ELR (cell line): ENCODE measurements at regions not wholly inside any gene's neighbourhood (a gene's known extent, or its start where the extent isn't known, plus 50 kb on each side); places are given as distances from the start of the nearest gene placed in this dataset.
"Not testable (repeated sequence)": the region's sequence is repeated elsewhere in the genome, so short reads cannot be mapped to it uniquely, and the experiment has no call there.

Experiments
- DNase-seq: peaks from one replicate; pipeline ENCODE4 v3.0.0-alpha.2; 2015; ENCODE audit warnings: low read depth

GRCh38 chr2:223467196-223467595 lies 135.0 kb downstream of the SCG2 start:
- DNase-seq: peak; percentile 29

GRCh38 chr2:223469270-223470046 lies 132.7 kb downstream of the SCG2 start:
- DNase-seq: peak; percentile 91

GRCh38 chr2:223470602-223471001 lies 131.6 kb downstream of the SCG2 start:
- DNase-seq: no peak

GRCh38 chr2:223472771-223473170 lies 129.4 kb downstream of the SCG2 start:
- no peak for DNase-seq

- no peak for DNase-seq
Observed at GRCh38 chr2:223474893-223475292, 127.3 kb downstream of the SCG2 start.

- no peak for DNase-seq
Observed at GRCh38 chr2:223475901-223476300, 126.3 kb downstream of the SCG2 start.

- DNase-seq: peak; percentile 27
Observed at GRCh38 chr2:223477318-223477717, 124.8 kb downstream of the SCG2 start.

- no peak for DNase-seq
Observed at GRCh38 chr2:223481486-223481885, 120.7 kb downstream of the SCG2 start.

- no peak for DNase-seq
Observed at GRCh38 chr2:223486751-223487150, 115.4 kb downstream of the SCG2 start.

GRCh38 chr2:223487214-223487846 lies 114.8 kb downstream of the SCG2 start:
- DNase-seq: no peak

GRCh38 chr2:223488814-223489213 lies 113.3 kb downstream of the SCG2 start:
- peak; percentile 84 for DNase-seq

- DNase-seq: no peak
Observed at GRCh38 chr2:223494496-223494895, 107.7 kb downstream of the SCG2 start.

- DNase-seq: no peak
Observed at GRCh38 chr2:223494942-223495341, 107.2 kb downstream of the SCG2 start.

- not testable (repeated sequence) for DNase-seq
Observed at GRCh38 chr2:223496853-223497252, 105.3 kb downstream of the SCG2 start.

GRCh38 chr2:223500709-223501108 lies 101.5 kb downstream of the SCG2 start:
- DNase-seq: no peak

- no peak for DNase-seq
Observed at GRCh38 chr2:223501641-223502040, 100.5 kb downstream of the SCG2 start.

- DNase-seq: no peak
Observed at GRCh38 chr2:223503746-223504145, 98.4 kb downstream of the SCG2 start.

GRCh38 chr2:223508372-223508771 lies 93.8 kb downstream of the SCG2 start:
- no peak for DNase-seq

GRCh38 chr2:223510713-223511112 lies 91.4 kb downstream of the SCG2 start:
- DNase-seq: no peak

GRCh38 chr2:223511168-223511567 lies 91.0 kb downstream of the SCG2 start:
- no peak for DNase-seq

- peak; percentile 51 for DNase-seq
Observed at GRCh38 chr2:223513771-223514455, 88.2 kb downstream of the SCG2 start.

- DNase-seq: no peak
Observed at GRCh38 chr2:223519471-223519870, 82.7 kb downstream of the SCG2 start.

- no peak for DNase-seq
Observed at GRCh38 chr2:223522796-223523195, 79.4 kb downstream of the SCG2 start.
